ENCODE measurements at regions not wholly inside any gene's neighbourhood (a gene's known extent, or its start where the extent isn't known, plus 50 kb on each side); places are given as distances from the start of the nearest gene placed in this dataset.

- Histone ChIP-seq H3K9me3 (no peaks in the 10 kb centered on the region), H3K4me3 (no peak overlapping the region), H3K4me1 (no peaks in the 10 kb centered on the region), H3K36me3 (no peaks in the 10 kb centered on the region), H3K27me3 (no peaks in the 10 kb centered on the region), H3K27ac (no peak overlapping the region)
- in situ Hi-C loops (cut with MboI; ENCODE audit: low pct_ligation_motif_present in 1 of 4, low pct_unique_long_range_greater_than_20kb in 1 of 4, low sequenced_read_pairs in 3 of 4) (no loop called here), intact Hi-C loops (cut with DNase I; ENCODE audit: low total_unique reads) (no loop called here)
- DNase-seq: no peak
- 80 to 94% methylated on average over 1 of the region's 1 CpG for WGBS, 2 donors (ENCODE audit: low coverage in 1 of 2)
- TF ChIP-seq EP300 (IDR thresholded peaks at IDR 0.05; ENCODE audit: low read depth) (no peak), POLR2A (IDR thresholded peaks at IDR 0.05) (no peak), POLR2AphosphoS5 (IDR thresholded peaks at IDR 0.05) (no peak)
- TF ChIP-seq, protein P1, sequence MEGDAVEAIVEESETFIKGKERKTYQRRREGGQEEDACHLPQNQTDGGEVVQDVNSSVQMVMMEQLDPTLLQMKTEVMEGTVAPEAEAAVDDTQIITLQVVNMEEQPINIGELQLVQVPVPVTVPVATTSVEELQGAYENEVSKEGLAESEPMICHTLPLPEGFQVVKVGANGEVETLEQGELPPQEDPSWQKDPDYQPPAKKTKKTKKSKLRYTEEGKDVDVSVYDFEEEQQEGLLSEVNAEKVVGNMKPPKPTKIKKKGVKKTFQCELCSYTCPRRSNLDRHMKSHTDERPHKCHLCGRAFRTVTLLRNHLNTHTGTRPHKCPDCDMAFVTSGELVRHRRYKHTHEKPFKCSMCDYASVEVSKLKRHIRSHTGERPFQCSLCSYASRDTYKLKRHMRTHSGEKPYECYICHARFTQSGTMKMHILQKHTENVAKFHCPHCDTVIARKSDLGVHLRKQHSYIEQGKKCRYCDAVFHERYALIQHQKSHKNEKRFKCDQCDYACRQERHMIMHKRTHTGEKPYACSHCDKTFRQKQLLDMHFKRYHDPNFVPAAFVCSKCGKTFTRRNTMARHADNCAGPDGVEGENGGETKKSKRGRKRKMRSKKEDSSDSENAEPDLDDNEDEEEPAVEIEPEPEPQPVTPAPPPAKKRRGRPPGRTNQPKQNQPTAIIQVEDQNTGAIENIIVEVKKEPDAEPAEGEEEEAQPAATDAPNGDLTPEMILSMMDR (IDR thresholded peaks at IDR 0.05): no peak
Observed at GRCh38 chr21:28639737-28640136, 352.9 kb downstream of the LTN1 start.

- Histone ChIP-seq H3K4me3 (no peak overlapping the region), H3K27me3 (no peaks in the 10 kb centered on the region), H3K4me1 (peaks cover 0 to 6% (median 0%) of the 10 kb centered on the region in 4 donors), H3K9me3 (no peaks in the 10 kb centered on the region), H3K36me3 (no peaks in the 10 kb centered on the region), H3K27ac (no peak overlapping the region)
- TF ChIP-seq POLR2A (IDR thresholded peaks at IDR 0.05): no peak
- no peak for TF ChIP-seq EP300 (IDR thresholded peaks at IDR 0.05; ENCODE audit: low read depth)
- no peak for TF ChIP-seq POLR2AphosphoS5 (IDR thresholded peaks at IDR 0.05)
- TF ChIP-seq, protein P1 (IDR thresholded peaks at IDR 0.05): no peak
- intact Hi-C loops (cut with DNase I; ENCODE audit: low total_unique reads) (no loop called here), in situ Hi-C loops (cut with MboI; ENCODE audit: low pct_ligation_motif_present in 1 of 4, low pct_unique_long_range_greater_than_20kb in 1 of 4, low sequenced_read_pairs in 3 of 4) (no loop called here)
- 75 to 78% methylated on average over 9 of the region's 9 CpGs for WGBS, 2 donors (ENCODE audit: low coverage in 1 of 2)
- no peak for DNase-seq
Observed at GRCh38 chr21:28636752-28637691, 355.7 kb downstream of the LTN1 start.

- Histone ChIP-seq H3K4me3 (no peak overlapping the region), H3K27ac (no peak overlapping the region), H3K27me3 (no peaks in the 10 kb centered on the region), H3K4me1 (peaks cover 0 to 6% (median 0%) of the 10 kb centered on the region in 4 donors), H3K9me3 (no peaks in the 10 kb centered on the region), H3K36me3 (no peaks in the 10 kb centered on the region)
- no peak for TF ChIP-seq POLR2A (IDR thresholded peaks at IDR 0.05)
- no peak for TF ChIP-seq POLR2AphosphoS5 (IDR thresholded peaks at IDR 0.05)
- TF ChIP-seq, protein P1 (IDR thresholded peaks at IDR 0.05): no peak
- no peak for TF ChIP-seq EP300 (IDR thresholded peaks at IDR 0.05; ENCODE audit: low read depth)
- 73 to 88% methylated on average over 1 of the region's 1 CpG for WGBS, 2 donors (ENCODE audit: low coverage in 1 of 2)
- in situ Hi-C loops (cut with MboI; ENCODE audit: low pct_ligation_motif_present in 1 of 4, low pct_unique_long_range_greater_than_20kb in 1 of 4, low sequenced_read_pairs in 3 of 4) (no loop called here), intact Hi-C loops (cut with DNase I; ENCODE audit: low total_unique reads) (no loop called here)
- no peak for DNase-seq
Observed at GRCh38 chr21:28635541-28635940, 357.1 kb downstream of the LTN1 start.

DNA sequence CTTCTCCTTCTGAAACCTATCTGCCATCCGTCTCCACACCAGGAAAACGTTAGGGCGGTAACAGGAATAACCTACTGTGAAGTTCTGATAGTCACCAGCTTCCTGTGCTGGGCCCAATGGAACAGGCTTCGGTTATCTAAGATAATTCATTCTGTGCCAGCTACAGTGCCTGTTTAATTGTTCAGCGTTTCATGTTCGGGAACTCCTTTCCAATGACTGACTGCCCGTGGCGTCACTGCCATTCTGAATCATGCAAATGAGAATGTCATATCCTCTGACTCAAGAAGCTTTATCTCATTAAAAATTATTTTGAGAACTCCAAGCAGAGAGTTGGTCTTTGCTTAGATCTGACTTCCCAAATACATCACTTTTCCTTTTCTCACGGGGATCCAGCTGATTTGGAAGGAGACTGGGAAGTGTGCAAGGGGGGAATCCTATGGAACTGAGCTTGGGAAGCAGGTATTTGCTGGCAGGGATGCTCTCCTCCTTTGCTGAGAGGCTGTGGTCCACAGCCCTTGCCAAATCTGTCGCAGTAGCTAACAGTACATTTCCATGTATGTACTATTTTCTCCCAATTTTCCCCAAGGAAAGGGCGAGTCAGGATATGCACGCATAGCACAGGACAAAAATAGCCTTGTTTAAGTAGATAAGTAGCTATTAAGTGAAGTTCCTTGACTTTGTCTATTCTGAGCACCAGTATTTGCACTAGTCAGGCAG lies 358.7 kb downstream of the LTN1 start:
- TF ChIP-seq POLR2A (IDR thresholded peaks at IDR 0.05) (no peak), POLR2AphosphoS5 (IDR thresholded peaks at IDR 0.05) (no peak), EP300 (IDR thresholded peaks at IDR 0.05; ENCODE audit: low read depth) (no peak)
- TF ChIP-seq, protein P1 (IDR thresholded peaks at IDR 0.05): no peak
- Histone ChIP-seq H3K9me3 (no peaks in the 10 kb centered on the region), H3K27ac (no peak overlapping the region), H3K27me3 (no peaks in the 10 kb centered on the region), H3K4me1 (peaks cover 0 to 6% (median 0%) of the 10 kb centered on the region in 4 donors), H3K36me3 (no peaks in the 10 kb centered on the region), H3K4me3 (no peak overlapping the region)
- intact Hi-C loops (cut with DNase I; ENCODE audit: low total_unique reads) (no loop called here), in situ Hi-C loops (cut with MboI; ENCODE audit: low pct_ligation_motif_present in 1 of 4, low pct_unique_long_range_greater_than_20kb in 1 of 4, low sequenced_read_pairs in 3 of 4) (no loop called here)
- DNase-seq: no peak
- WGBS, 2 donors (ENCODE audit: low coverage in 1 of 2): 59 to 85% methylated on average over 7 to 12 of the region's 12 CpGs

Measured in transverse colon (tissue), 4 donors.